Large intestine (tissue), 3 donors: ENCODE measurements at regions not wholly inside any gene's neighbourhood (a gene's known extent, or its start where the extent isn't known, plus 50 kb on each side); places are given as distances from the start of the nearest gene placed in this dataset.

Experiments used
- DNase-seq, 2 donors: peaks; one replicate each; pipeline versions ENCODE4 v3.0.0 to v3.0.0-alpha.2; 2013
- H3K27ac ChIP-seq: one replicate; pipeline ENCODE4 v1.5.1; 2013; ENCODE audit warnings: low read length
- H3K27me3 ChIP-seq: 2 replicates; pipeline ENCODE4 v1.6.1; 2013; ENCODE audit warnings: low read length; ENCODE audit not compliant: control insufficient read depth, insufficient read depth
- H3K36me3 ChIP-seq: 2 replicates; pipeline ENCODE4 v1.6.1; 2013; ENCODE audit warnings: low read length; ENCODE audit not compliant: control insufficient read depth, insufficient read depth
- H3K4me1 ChIP-seq: one replicate; pipeline ENCODE4 v1.6.1; 2013; ENCODE audit warnings: low read length; ENCODE audit not compliant: control insufficient read depth, insufficient read depth
- H3K4me3 ChIP-seq: one replicate; pipeline ENCODE4 v1.5.1; 2013; ENCODE audit warnings: low read length
- H3K9me3 ChIP-seq: one replicate; pipeline ENCODE4 v1.6.1; 2013; ENCODE audit warnings: mild to moderate bottlenecking, low read depth, low read length, moderate library complexity; ENCODE audit not compliant: control insufficient read depth
- WGBS: methylation state at CpG from one replicate; pipeline ENCODE4 v1.1.5; 2013; ENCODE audit warnings: low lambda C conversion rate; ENCODE audit not compliant: insufficient coverage; 5-methylcytosine and 5-hydroxymethylcytosine counted together

- Histone ChIP-seq H3K27ac (no peak overlapping the region), H3K27me3 (no peaks in the 10 kb centered on the region), H3K36me3 (no peaks in the 10 kb centered on the region), H3K4me3 (no peak overlapping the region), H3K9me3 (no peaks in the 10 kb centered on the region), H3K4me1 (no peaks in the 10 kb centered on the region)
- no CpG with 5 or more reads among the region's 3 CpGs for WGBS
- DNase-seq: no peak
These were observed 73.6 kb downstream of the CYLC2 start for GRCh38 chr9:103068753-103069152.

- H3K36me3 ChIP-seq: no peaks in the 10 kb centered on the region
- no peak overlapping the region for H3K4me3 ChIP-seq
- H3K27ac ChIP-seq: no peak overlapping the region
- H3K9me3 ChIP-seq: no peaks in the 10 kb centered on the region
- DNase-seq: no peak
- no peaks in the 10 kb centered on the region for H3K4me1 ChIP-seq
- WGBS: 50% methylated on average over 1 of the region's 1 CpG
- no peaks in the 10 kb centered on the region for H3K27me3 ChIP-seq
These were observed 83.4 kb downstream of the CYLC2 start for GRCh38 chr9:103078581-103078980.

- no CpG with 5 or more reads among the region's 1 CpG for WGBS
- Histone ChIP-seq H3K4me1 (no peaks in the 10 kb centered on the region), H3K36me3 (no peaks in the 10 kb centered on the region), H3K4me3 (no peak overlapping the region), H3K9me3 (no peaks in the 10 kb centered on the region), H3K27me3 (no peaks in the 10 kb centered on the region), H3K27ac (no peak overlapping the region)
- DNase-seq: no peak
These were observed 87.4 kb downstream of the CYLC2 start for GRCh38 chr9:103082494-103082893.

- Histone ChIP-seq H3K9me3 (no peaks in the 10 kb centered on the region), H3K27ac (no peak overlapping the region), H3K36me3 (no peaks in the 10 kb centered on the region), H3K4me1 (no peaks in the 10 kb centered on the region), H3K4me3 (no peak overlapping the region), H3K27me3 (no peaks in the 10 kb centered on the region)
- no peak for DNase-seq
- WGBS: 71% methylated on average over 1 of the region's 1 CpG
These were observed 94.2 kb downstream of the CYLC2 start for GRCh38 chr9:103089357-103089756.

GRCh38 chr9:103104101-103104500, 109.0 kb downstream of the CYLC2 start:
- Histone ChIP-seq H3K4me1 (no peaks in the 10 kb centered on the region), H3K4me3 (no peak overlapping the region), H3K9me3 (no peaks in the 10 kb centered on the region), H3K27ac (no peak overlapping the region), H3K36me3 (no peaks in the 10 kb centered on the region), H3K27me3 (no peaks in the 10 kb centered on the region)
- DNase-seq: no peak
- WGBS: no CpG with 5 or more reads among the region's 9 CpGs

- 56% methylated on average over 1 of the region's 2 CpGs for WGBS
- Histone ChIP-seq H3K4me3 (no peak overlapping the region), H3K36me3 (no peaks in the 10 kb centered on the region), H3K9me3 (no peaks in the 10 kb centered on the region), H3K27me3 (no peaks in the 10 kb centered on the region), H3K27ac (no peak overlapping the region), H3K4me1 (no peaks in the 10 kb centered on the region)
- no peak for DNase-seq
These were observed 121.1 kb downstream of the CYLC2 start for GRCh38 chr9:103116246-103116645.

GRCh38 chr9:103126494-103126893, 131.4 kb downstream of the CYLC2 start:
- Histone ChIP-seq H3K36me3 (no peaks in the 10 kb centered on the region), H3K4me3 (no peak overlapping the region), H3K27ac (no peak overlapping the region), H3K4me1 (no peaks in the 10 kb centered on the region), H3K9me3 (no peaks in the 10 kb centered on the region), H3K27me3 (no peaks in the 10 kb centered on the region)
- 100% methylated on average over 1 of the region's 2 CpGs for WGBS
- DNase-seq: no peak

GRCh38 chr9:103139891-103140290, 144.8 kb downstream of the CYLC2 start:
- no peak for DNase-seq
- 100% methylated on average over 2 of the region's 2 CpGs for WGBS
- H3K27me3 ChIP-seq: no peaks in the 10 kb centered on the region
- H3K36me3 ChIP-seq: no peaks in the 10 kb centered on the region
- H3K27ac ChIP-seq: no peak overlapping the region
- H3K4me1 ChIP-seq: no peaks in the 10 kb centered on the region
- H3K4me3 ChIP-seq: no peak overlapping the region
- H3K9me3 ChIP-seq: no peaks in the 10 kb centered on the region

- H3K9me3 ChIP-seq: peaks cover 3% of the 10 kb centered on the region
These were observed 157.3 kb downstream of the CYLC2 start for GRCh38 chr9:103152473-103152872.

GRCh38 chr9:103167530-103167929, 172.4 kb downstream of the CYLC2 start:
- no peaks in the 10 kb centered on the region for H3K27me3 ChIP-seq
- DNase-seq: no peak
- H3K27ac ChIP-seq: no peak overlapping the region
- 84% methylated on average over 4 of the region's 4 CpGs for WGBS
- no peaks in the 10 kb centered on the region for H3K4me1 ChIP-seq
- H3K36me3 ChIP-seq: no peaks in the 10 kb centered on the region
- H3K4me3 ChIP-seq: no peak overlapping the region
- peaks cover 3% of the 10 kb centered on the region for H3K9me3 ChIP-seq

More at GRCh38 chr9:103152473-103152872, 157.3 kb downstream of the CYLC2 start:
- Histone ChIP-seq H3K27ac (no peak overlapping the region), H3K4me1 (no peaks in the 10 kb centered on the region), H3K36me3 (no peaks in the 10 kb centered on the region), H3K27me3 (no peaks in the 10 kb centered on the region), H3K4me3 (no peak overlapping the region)
- DNase-seq: no peak
- no CpG with 5 or more reads among the region's 2 CpGs for WGBS

- WGBS: no CpG with 5 or more reads among the region's 1 CpG
- Histone ChIP-seq H3K4me1 (no peaks in the 10 kb centered on the region), H3K9me3 (no peaks in the 10 kb centered on the region), H3K4me3 (no peak overlapping the region), H3K27me3 (no peaks in the 10 kb centered on the region), H3K27ac (no peak overlapping the region), H3K36me3 (no peaks in the 10 kb centered on the region)
- no peak for DNase-seq
These were observed 173.1 kb downstream of the CYLC2 start for GRCh38 chr9:103168254-103168653.
